Limb (tissue), 2 donors: ENCODE measurements at regions not wholly inside any gene's neighbourhood (a gene's known extent, or its start where the extent isn't known, plus 50 kb on each side); places are given as distances from the start of the nearest gene placed in this dataset.
A peak's percentile ranks its signal among the peaks of the same experiment; 100 is the strongest.

Experiments used
- DNase-seq, 2 donors: peaks; one replicate each; pipeline ENCODE4 v3.0.0-alpha.2; 2016; ENCODE audit errors: extremely low spot score in 2 of 2

DNA sequence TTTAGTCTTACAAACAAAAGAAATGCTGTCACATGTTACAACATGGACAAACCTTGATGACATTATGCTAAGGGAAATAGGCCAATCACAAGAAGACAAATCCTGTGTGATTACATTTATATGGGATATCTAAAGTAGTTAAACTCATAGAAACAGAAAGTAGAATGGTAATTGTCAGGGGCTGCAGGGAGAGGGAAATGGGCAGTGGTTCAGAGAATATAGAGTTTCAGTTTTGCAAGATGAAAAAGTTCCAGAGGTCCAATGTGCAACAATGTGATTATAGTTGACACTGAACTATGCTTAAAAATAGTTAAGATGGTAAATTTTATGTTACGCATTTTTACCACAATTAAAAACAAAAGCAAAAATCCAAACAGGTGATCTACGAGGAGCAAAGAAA lies 265.5 kb downstream of the NDUFS4 start:
- no peak for DNase-seq

DNA sequence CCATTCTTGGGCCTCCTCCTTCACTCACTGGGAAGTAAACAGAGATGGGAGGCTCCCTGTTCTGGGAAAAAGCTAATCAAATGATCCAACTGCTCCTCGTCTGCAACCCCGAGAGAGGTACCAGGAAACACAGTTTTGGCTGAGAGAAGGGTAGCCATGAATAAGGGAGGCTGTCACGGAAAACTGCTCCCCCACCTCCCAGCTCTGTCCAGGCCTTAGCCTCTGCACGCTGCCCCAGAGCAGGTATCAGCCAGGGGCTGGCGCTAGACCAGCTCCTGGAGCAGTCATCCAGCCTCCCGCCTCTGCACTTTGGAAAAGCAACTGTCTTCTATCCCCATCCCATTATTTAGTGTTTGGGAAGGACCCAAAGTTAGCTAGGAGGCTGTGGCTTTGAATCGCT lies 266.1 kb downstream of the NDUFS4 start:
- DNase-seq = peak; percentile 52 to 75

DNA sequence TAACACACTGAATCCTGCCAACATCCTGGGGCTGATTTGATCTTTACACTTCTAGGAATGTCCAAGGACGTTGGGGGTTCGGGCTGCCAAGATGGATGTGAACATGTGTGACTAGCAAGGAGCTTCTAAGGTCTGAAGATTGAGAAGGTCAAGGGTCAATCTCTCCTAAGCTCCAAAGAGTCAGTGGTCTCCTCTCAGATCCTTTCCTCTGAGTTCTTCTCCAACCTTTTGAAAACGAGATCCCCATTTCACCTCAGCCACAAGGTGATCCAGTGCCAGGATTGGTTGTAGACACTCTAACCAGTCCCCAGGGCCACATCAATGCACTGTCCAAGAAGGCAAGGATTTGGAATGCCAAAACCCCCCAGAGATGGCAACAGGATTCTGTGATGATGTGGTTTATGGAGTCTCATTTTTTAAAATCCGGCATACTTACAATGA lies 266.8 kb downstream of the NDUFS4 start:
- DNase-seq = peak in 1 of 2 donors; percentile 41

DNA sequence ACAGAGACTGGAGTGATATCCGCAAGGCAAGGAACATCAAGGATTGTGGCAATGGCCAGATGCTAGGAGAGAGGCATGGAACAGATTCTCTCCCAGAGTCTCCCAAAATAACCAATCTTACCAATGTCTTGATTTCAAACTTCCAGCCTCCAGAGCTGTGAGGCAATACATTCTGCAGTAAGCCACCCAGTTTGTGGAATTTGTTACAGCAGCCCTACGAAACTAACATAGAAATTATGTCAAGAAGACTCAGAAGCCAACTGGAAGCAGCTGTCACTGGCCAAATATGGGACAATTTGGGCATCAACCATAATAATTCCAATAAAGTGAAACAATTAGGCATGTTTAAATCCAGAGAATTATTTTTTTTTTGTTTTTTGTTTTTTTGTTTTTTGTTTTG lies 271.1 kb downstream of the NDUFS4 start:
- DNase-seq = no peak
